GM12878 (cell line): ENCODE measurements at regions not wholly inside any gene's neighbourhood (a gene's known extent, or its start where the extent isn't known, plus 50 kb on each side); places are given as distances from the start of the nearest gene placed in this dataset.

Source experiments
- ATAC-seq: fragments of 200-7000 bp; cut with Tn5 transposase; 3 replicates; pipeline ENCODE4 v1.9.1; 2020; ENCODE audit warnings: mild to moderate bottlenecking, moderate library complexity
- BruUV-seq: library from RNA; stranded (reverse); fragments of 400-500 nt; replicated peaks from 2 replicates; lab custom pipeline; 2021; lab: Mats Ljungman, UMichigan
- CTCF ChIA-PET: fragments of 300-600 bp; sonication (Branson Sonifier 250); formaldehyde crosslinking; extraction: SDS; loops from one replicate; lab custom pipeline; 2021; ENCODE audit warnings: inconsistent platforms; lab: Yijun Ruan, JAX
- POLR2A ChIA-PET: fragments of 350-600 bp; formaldehyde crosslinking; extraction: SDS; loops from one replicate; lab custom pipeline; 2021; ENCODE audit warnings: inconsistent platforms; lab: Charles Lee
- RAD21 ChIA-PET: fragments of 300-600 bp; sonication (Branson Sonifier 250); formaldehyde crosslinking; loops from one replicate; lab custom pipeline; 2023; ENCODE audit warnings: antibody characterized with exemption; ENCODE audit not compliant: unreplicated experiment; lab: Charles Lee
- SMC1A ChIA-PET: fragments of 300-600 bp; sonication (Branson Sonifier 250); formaldehyde crosslinking; loops from one replicate; lab custom pipeline; 2023; ENCODE audit not compliant: unreplicated experiment, uncharacterized antibody; lab: Charles Lee
- DNase-seq: peaks from one replicate; pipeline ENCODE4 v3.0.0-alpha.2; 2011; ENCODE audit warnings: low read depth, low spot score
- FAIRE-seq: peaks from 3 replicates; lab custom pipeline; 2011; peaks lifted over from hg19 to GRCh38; lab: Jason Lieb, UNC
- H2AFZ ChIP-seq: 2 replicates; pipeline ENCODE4 v1.6.0; 2011; ENCODE audit warnings: low read depth, low read length, control low read depth; ENCODE audit not compliant: control insufficient read depth
- H3K27ac ChIP-seq: 2 replicates; pipeline ENCODE4 v1.5.1; 2011; ENCODE audit warnings: control low read depth; ENCODE audit not compliant: control insufficient read depth, insufficient read depth
- H3K27me3 ChIP-seq, 2 experiments: replicated peaks in 1 of 2; 2 replicates each; pipeline versions ENCODE4 v1.6.0 to v1.6.1; 2011; ENCODE audit warnings: low read length in 1 of 2; ENCODE audit not compliant: control insufficient read depth in 2 of 2, insufficient read depth in 2 of 2
- H3K36me3 ChIP-seq, 2 experiments: 2 replicates each; pipeline ENCODE4 v1.5.1; 2011; ENCODE audit warnings: low read length in 1 of 2; ENCODE audit not compliant: control insufficient read depth in 2 of 2, insufficient read depth in 2 of 2
- H3K4me1 ChIP-seq: 2 replicates; pipeline ENCODE4 v1.6.1; 2011; ENCODE audit warnings: mild to moderate bottlenecking, low read length, moderate library complexity, mixed read lengths; ENCODE audit not compliant: control insufficient read depth, insufficient read depth
- H3K4me2 ChIP-seq: 2 replicates; pipeline ENCODE4 v1.6.0; 2011; ENCODE audit warnings: control low read depth; ENCODE audit not compliant: control insufficient read depth, insufficient read depth
- H3K4me3 ChIP-seq: fragments of 200-600 bp; sonication (generic); 2 replicates; pipeline ENCODE4 v1.5.1; 2016
- H3K79me2 ChIP-seq: 2 replicates; pipeline ENCODE4 v1.6.0; 2011; ENCODE audit warnings: low read length; ENCODE audit not compliant: control insufficient read depth, insufficient read depth
- H3K9ac ChIP-seq: 2 replicates; pipeline ENCODE4 v1.8.0; 2011; ENCODE audit warnings: low read length, control low read depth, mixed read lengths; ENCODE audit not compliant: control insufficient read depth, insufficient read depth
- H3K9me3 ChIP-seq: replicated peaks from 3 replicates; pipeline ENCODE4 v1.5.1; 2011; ENCODE audit warnings: mild to moderate bottlenecking, low read length; ENCODE audit not compliant: control insufficient read depth, insufficient read depth
- H4K20me1 ChIP-seq: 2 replicates; pipeline ENCODE4 v1.6.0; 2011; ENCODE audit not compliant: control insufficient read depth, insufficient read depth
- BACH1 ChIP-seq: fragments of 450-650 bp; IDR thresholded peaks from 2 replicates; pipeline ENCODE4 v1.6.1; 2017; ENCODE audit warnings: mild to moderate bottlenecking, borderline replicate concordance
- ELK1 ChIP-seq: IDR thresholded peaks from 2 replicates; pipeline ENCODE4 v1.6.1; 2012; ENCODE audit warnings: low read depth, low read length, improper control_type of control experiment
- HDAC2 ChIP-seq: fragments of 200-600 bp; sonication (generic); IDR thresholded peaks from 2 replicates; pipeline ENCODE4 v1.6.1; 2017
- IKZF2 ChIP-seq, 2 experiments: fragments of 450-650 bp; IDR thresholded peaks; 2 replicates each; pipeline ENCODE4 v1.6.1; 2017; ENCODE audit warnings: mild to moderate bottlenecking in 2 of 2, moderate library complexity in 2 of 2
- NBN ChIP-seq: fragments of 450-650 bp; IDR thresholded peaks from 2 replicates; pipeline ENCODE4 v1.6.1; 2016
- PRDM15 ChIP-seq: fragments of 450-650 bp; formaldehyde crosslinking; IDR thresholded peaks from 2 replicates; pipeline ENCODE4 v1.4.0; 2020; ENCODE audit warnings: mild to moderate bottlenecking, moderate library complexity
- SMAD5 ChIP-seq: IDR thresholded peaks from 2 replicates; pipeline ENCODE4 v1.6.1; 2016; ENCODE audit warnings: antibody characterized with exemption, low read depth
- SUZ12 ChIP-seq: fragments of 200-600 bp; sonication (generic); IDR thresholded peaks from one replicate; pipeline ENCODE4 v1.6.1; 2018; ENCODE audit warnings: antibody characterized with exemption, mild to moderate bottlenecking; ENCODE audit not compliant: unreplicated experiment
- WRNIP1 ChIP-seq: IDR thresholded peaks from 2 replicates; pipeline ENCODE4 v1.6.1; 2011; ENCODE audit warnings: low read depth, low read length, improper control_type of control experiment, borderline replicate concordance
- ZBTB4 ChIP-seq: fragments of 450-650 bp; formaldehyde crosslinking; IDR thresholded peaks from 2 replicates; pipeline ENCODE4 v1.4.0; 2022; ENCODE audit warnings: mild to moderate bottlenecking, moderate library complexity
- ZNF207 ChIP-seq: fragments of 450-650 bp; IDR thresholded peaks from 2 replicates; pipeline ENCODE4 v1.6.1; 2014; ENCODE audit warnings: antibody characterized with exemption, mild to moderate bottlenecking, borderline replicate concordance
- WGBS: methylation state at CpG from one replicate; pipeline ENCODE4 v1.1.6; 2016; ENCODE audit warnings: low lambda C conversion rate; ENCODE audit not compliant: insufficient replicate concordance, insufficient coverage; ENCODE audit errors: missing lambda C conversion rate; 5-methylcytosine and 5-hydroxymethylcytosine counted together
- in situ Hi-C: fragments of 300-500 bp; cut with MboI; formaldehyde crosslinking; loops from 9 replicates; pipeline ENCODE4 v1.14.3; 2018; ENCODE audit warnings: mixed read lengths
- intact Hi-C: fragments of 100-400 bp; cut with micrococcal nuclease; formaldehyde crosslinking; loops from one replicate; pipeline ENCODE4 v1.14.2; 2022; ENCODE audit not compliant: unreplicated experiment

GRCh38 chr22:26905640-26906039 is 248.3 kb downstream of the MIAT start:
- intact Hi-C loops (no loop called here), in situ Hi-C loops (no loop called here)
- H4K20me1 ChIP-seq: no peaks in the 10 kb centered on the region
- DNase-seq (no peak), ATAC-seq (no peak), FAIRE-seq (no peak)
- H3K36me3 ChIP-seq: no peaks in the 10 kb centered on the region
- H3K4me3 ChIP-seq: no peak overlapping the region
- RAD21 ChIA-PET: no interaction called here
- SMC1A ChIA-PET: no interaction called here
- H3K27ac ChIP-seq: no peak overlapping the region
- BruUV-seq: no TSS peak
- 47% methylated on average over 3 of the region's 4 CpGs for WGBS
- no peaks in the 10 kb centered on the region for H3K4me1 ChIP-seq
- H3K4me2 ChIP-seq: no peak overlapping the region
- H2AFZ ChIP-seq: no peak overlapping the region
- POLR2A ChIA-PET: no interaction called here
- no peaks in the 10 kb centered on the region; the same call in 2 of the 3 replicates for H3K9me3 ChIP-seq
- H3K9ac ChIP-seq: no peak overlapping the region
- CTCF ChIA-PET: no interaction called here
- no peaks in the 10 kb centered on the region for H3K79me2 ChIP-seq
- TF ChIP-seq HDAC2: no peak
- no peak for TF ChIP-seq IKZF2 (IDR thresholded peaks at IDR 0.05)
- no peak for TF ChIP-seq ZBTB4 (CRISPR knock-in tag)
- TF ChIP-seq BACH1: no peak
- TF ChIP-seq SMAD5: no peak
- H3K27me3 ChIP-seq: peaks cover 2 to 6% of the 10 kb centered on the region in 2 experiments; a peak in 3 of 4 replicates

- no peak overlapping the region for H3K27ac ChIP-seq
- H3K79me2 ChIP-seq: no peaks in the 10 kb centered on the region
- H3K4me2 ChIP-seq: no peak overlapping the region
- ChIA-PET SMC1A (no interaction called here), RAD21 (no interaction called here), CTCF (no interaction called here), POLR2A (no interaction called here)
- FAIRE-seq (no peak), ATAC-seq (no peak), DNase-seq (no peak)
- intact Hi-C loops: no loop called here
- H2AFZ ChIP-seq: no peak overlapping the region
- BruUV-seq: no TSS peak
- no peak overlapping the region for H3K9ac ChIP-seq
- in situ Hi-C loops: no loop called here
- no peaks in the 10 kb centered on the region for H4K20me1 ChIP-seq
- no peaks in the 10 kb centered on the region for H3K4me1 ChIP-seq
- no peaks in the 10 kb centered on the region; the same call in 2 of the 3 replicates for H3K9me3 ChIP-seq
- peaks cover 5 to 6% of the 10 kb centered on the region in 2 experiments; a peak in 3 of 4 replicates for H3K27me3 ChIP-seq
- H3K36me3 ChIP-seq: no peaks in the 10 kb centered on the region
- 51% methylated on average over 10 of the region's 10 CpGs for WGBS
- no peak overlapping the region for H3K4me3 ChIP-seq
- TF ChIP-seq ZNF207 (no peak), PRDM15 (CRISPR knock-in tag) (no peak), NBN (no peak), ELK1 (no peak), SUZ12 (no peak), WRNIP1 (no peak)
Measured at GRCh38 chr22:26906464-26906863, 249.1 kb downstream of the MIAT start.
